ENCODE measurements at regions not wholly inside any gene's neighbourhood (a gene's known extent, or its start where the extent isn't known, plus 50 kb on each side); places are given as distances from the start of the nearest gene placed in this dataset.

DNA sequence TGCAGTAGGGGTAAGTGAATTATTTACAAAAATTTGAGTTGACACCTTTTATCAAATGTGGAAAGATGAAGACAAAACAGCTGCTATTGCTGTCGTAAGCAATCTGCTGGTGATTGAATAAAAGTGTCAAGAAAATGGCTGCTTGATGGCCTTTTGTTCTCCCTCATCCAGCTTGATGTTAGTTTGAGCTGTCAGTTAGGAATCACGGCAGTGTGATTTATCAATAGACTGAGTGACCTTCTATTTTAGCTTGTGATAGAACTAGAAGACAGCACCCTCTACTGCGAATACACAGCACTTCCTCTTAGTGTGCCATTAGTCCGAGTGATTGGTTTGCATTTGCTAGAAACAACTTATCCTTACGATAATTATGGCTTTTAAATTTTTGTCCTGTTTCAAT lies 76.3 kb downstream of the MZT1 start:
- no peaks in the 10 kb centered on the region for H3K79me2 ChIP-seq (ENCODE audit: insufficient read depth, low read length)
- no peak overlapping the region for H3K4me3 ChIP-seq (ENCODE audit: low read depth in 1 of 2, low read length in 2 of 2)
- no peaks in the 10 kb centered on the region for H3K4me1 ChIP-seq (ENCODE audit: insufficient read depth, low read length)
- H3K9me3 ChIP-seq (ENCODE audit: insufficient read depth, low read length, severe bottlenecking), result no peaks in the 10 kb centered on the region
- H4K20me1 ChIP-seq (ENCODE audit: insufficient read depth, low read length), result no peaks in the 10 kb centered on the region
- DNase-seq (no peak), ATAC-seq (ENCODE audit: insufficient read depth, low read depth) (no peak)
- H3K27ac ChIP-seq (ENCODE audit: low read length), result no peak overlapping the region
- no peak overlapping the region for H2AFZ ChIP-seq (ENCODE audit: low read depth, low read length)
- H3K4me2 ChIP-seq (ENCODE audit: insufficient read depth, low read length), result no peak overlapping the region
- no peaks in the 10 kb centered on the region for H3K36me3 ChIP-seq (ENCODE audit: insufficient read depth, low read length)
- H3K27me3 ChIP-seq (ENCODE audit: insufficient read depth, low read length, poor library complexity), result peaks cover 11% of the 10 kb centered on the region
- TF ChIP-seq, protein P1, sequence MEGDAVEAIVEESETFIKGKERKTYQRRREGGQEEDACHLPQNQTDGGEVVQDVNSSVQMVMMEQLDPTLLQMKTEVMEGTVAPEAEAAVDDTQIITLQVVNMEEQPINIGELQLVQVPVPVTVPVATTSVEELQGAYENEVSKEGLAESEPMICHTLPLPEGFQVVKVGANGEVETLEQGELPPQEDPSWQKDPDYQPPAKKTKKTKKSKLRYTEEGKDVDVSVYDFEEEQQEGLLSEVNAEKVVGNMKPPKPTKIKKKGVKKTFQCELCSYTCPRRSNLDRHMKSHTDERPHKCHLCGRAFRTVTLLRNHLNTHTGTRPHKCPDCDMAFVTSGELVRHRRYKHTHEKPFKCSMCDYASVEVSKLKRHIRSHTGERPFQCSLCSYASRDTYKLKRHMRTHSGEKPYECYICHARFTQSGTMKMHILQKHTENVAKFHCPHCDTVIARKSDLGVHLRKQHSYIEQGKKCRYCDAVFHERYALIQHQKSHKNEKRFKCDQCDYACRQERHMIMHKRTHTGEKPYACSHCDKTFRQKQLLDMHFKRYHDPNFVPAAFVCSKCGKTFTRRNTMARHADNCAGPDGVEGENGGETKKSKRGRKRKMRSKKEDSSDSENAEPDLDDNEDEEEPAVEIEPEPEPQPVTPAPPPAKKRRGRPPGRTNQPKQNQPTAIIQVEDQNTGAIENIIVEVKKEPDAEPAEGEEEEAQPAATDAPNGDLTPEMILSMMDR (IDR thresholded peaks at IDR 0.05; ENCODE audit: borderline replicate concordance, extremely low read depth, low read length, poor library complexity, severe bottlenecking), result peak; percentile 36
- no peak for TF ChIP-seq EZH2 (IDR thresholded peaks at IDR 0.05; ENCODE audit: borderline replicate concordance, low read depth, low read length, severe bottlenecking)
- H3K9ac ChIP-seq (ENCODE audit: low read depth, low read length), result no peak overlapping the region

DNA sequence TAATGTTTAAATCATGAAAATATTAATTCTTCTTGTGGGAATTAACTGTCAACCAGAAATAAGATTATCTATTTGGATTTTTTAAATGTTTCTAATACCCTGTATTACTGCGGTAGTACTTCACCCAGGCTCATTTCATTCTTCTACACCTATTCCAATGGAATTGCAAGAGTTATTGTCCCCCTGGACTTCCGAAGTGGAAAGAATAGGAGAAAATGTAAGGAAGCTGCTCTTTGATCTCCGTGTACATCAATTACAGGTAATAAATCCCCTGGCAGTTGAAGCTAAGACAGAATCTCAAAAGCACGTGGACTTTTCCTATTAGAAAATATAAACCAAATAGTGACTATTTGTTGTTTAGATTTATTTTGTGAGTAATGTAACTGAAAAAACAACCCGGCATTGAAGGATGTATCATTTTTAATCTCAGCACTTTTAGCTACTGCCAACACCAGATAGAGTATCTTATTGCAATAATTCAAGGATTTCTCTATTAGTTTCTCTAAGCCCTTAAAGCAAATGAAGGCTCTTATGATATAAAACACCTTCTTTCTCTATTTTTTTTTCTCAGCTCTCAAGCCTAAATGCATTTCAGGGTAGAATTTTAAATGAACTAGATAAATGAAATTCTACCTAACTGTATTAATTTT lies 77.3 kb downstream of the MZT1 start:
- peaks cover 11% of the 10 kb centered on the region for H3K27me3 ChIP-seq (ENCODE audit: insufficient read depth, low read length, poor library complexity)
- no peak for ATAC-seq (ENCODE audit: insufficient read depth, low read depth)
- no peak overlapping the region for H3K4me3 ChIP-seq (ENCODE audit: low read depth in 1 of 2, low read length in 2 of 2)
- H3K27ac ChIP-seq (ENCODE audit: low read length), result no peak overlapping the region
- H4K20me1 ChIP-seq (ENCODE audit: insufficient read depth, low read length), result no peaks in the 10 kb centered on the region
- TF ChIP-seq, protein P1 (IDR thresholded peaks at IDR 0.05; ENCODE audit: borderline replicate concordance, extremely low read depth, low read length, poor library complexity, severe bottlenecking), result no peak
- TF ChIP-seq EZH2 (IDR thresholded peaks at IDR 0.05; ENCODE audit: borderline replicate concordance, low read depth, low read length, severe bottlenecking), result no peak
- H3K4me1 ChIP-seq (ENCODE audit: insufficient read depth, low read length), result no peaks in the 10 kb centered on the region
- no peak overlapping the region for H3K4me2 ChIP-seq (ENCODE audit: insufficient read depth, low read length)
- no peak overlapping the region for H3K9ac ChIP-seq (ENCODE audit: low read depth, low read length)
- no peak overlapping the region for H2AFZ ChIP-seq (ENCODE audit: low read depth, low read length)
- no peaks in the 10 kb centered on the region for H3K36me3 ChIP-seq (ENCODE audit: insufficient read depth, low read length)
- H3K79me2 ChIP-seq (ENCODE audit: insufficient read depth, low read length), result no peaks in the 10 kb centered on the region
- no peaks in the 10 kb centered on the region for H3K9me3 ChIP-seq (ENCODE audit: insufficient read depth, low read length, severe bottlenecking)
- DNase-seq, result no peak

DNA sequence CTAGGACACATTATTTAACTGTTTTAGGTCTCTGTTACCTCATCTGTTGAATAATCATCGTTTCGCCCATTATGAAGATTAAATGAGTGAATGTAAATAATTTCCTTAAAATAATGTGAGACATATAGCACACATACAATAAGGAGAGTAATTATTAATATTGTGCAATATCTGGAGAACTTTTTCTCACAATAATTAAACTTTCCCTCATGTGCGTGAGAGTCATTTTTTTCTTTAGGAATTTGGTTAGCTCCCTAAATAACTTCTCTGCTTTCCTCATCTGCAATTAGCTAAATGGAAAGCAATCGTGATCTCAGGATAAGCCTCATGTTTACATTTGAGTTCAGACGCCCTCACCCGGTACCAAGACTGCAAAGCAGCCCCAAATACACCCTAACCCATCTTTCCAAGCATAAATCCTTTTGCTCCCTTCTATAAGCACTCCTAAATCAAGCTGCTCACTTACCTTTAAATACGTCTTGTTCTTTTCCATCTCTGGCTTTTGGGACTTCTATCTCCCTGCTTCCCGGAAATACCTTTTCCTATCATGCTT lies 78.8 kb downstream of the MZT1 start:
- H3K36me3 ChIP-seq (ENCODE audit: insufficient read depth, low read length), result no peaks in the 10 kb centered on the region
- no peak overlapping the region for H3K27ac ChIP-seq (ENCODE audit: low read length)
- H3K79me2 ChIP-seq (ENCODE audit: insufficient read depth, low read length), result no peaks in the 10 kb centered on the region
- H2AFZ ChIP-seq (ENCODE audit: low read depth, low read length), result no peak overlapping the region
- no peaks in the 10 kb centered on the region for H3K4me1 ChIP-seq (ENCODE audit: insufficient read depth, low read length)
- no peak overlapping the region for H3K9ac ChIP-seq (ENCODE audit: low read depth, low read length)
- no peak overlapping the region for H3K4me3 ChIP-seq (ENCODE audit: low read depth in 1 of 2, low read length in 2 of 2)
- no peak overlapping the region for H3K4me2 ChIP-seq (ENCODE audit: insufficient read depth, low read length)
- H3K27me3 ChIP-seq (ENCODE audit: insufficient read depth, low read length, poor library complexity), result peaks cover 15% of the 10 kb centered on the region
- ATAC-seq (ENCODE audit: insufficient read depth, low read depth) (no peak), DNase-seq (no peak)
- TF ChIP-seq, protein P1 (IDR thresholded peaks at IDR 0.05; ENCODE audit: borderline replicate concordance, extremely low read depth, low read length, poor library complexity, severe bottlenecking), result no peak
- TF ChIP-seq EZH2 (IDR thresholded peaks at IDR 0.05; ENCODE audit: borderline replicate concordance, low read depth, low read length, severe bottlenecking), result no peak
- H4K20me1 ChIP-seq (ENCODE audit: insufficient read depth, low read length), result no peaks in the 10 kb centered on the region
- H3K9me3 ChIP-seq (ENCODE audit: insufficient read depth, low read length, severe bottlenecking), result no peaks in the 10 kb centered on the region

Data from DND-41 (cell line).